ENCODE measurements at regions not wholly inside any gene's neighbourhood (a gene's known extent, or its start where the extent isn't known, plus 50 kb on each side); places are given as distances from the start of the nearest gene placed in this dataset.
"Not testable (repeated sequence)": the region's sequence is repeated elsewhere in the genome, so short reads cannot be mapped to it uniquely, and the experiment has no call there.

GRCh38 chr2:110316051-110316865, 103.9 kb upstream of the MTLN start:
- not testable (repeated sequence) for TF ChIP-seq CTCF (IDR thresholded peaks at IDR 0.05 in 2 of 3, conservative IDR thresholded peaks at IDR 0.05 in 1 of 3; ENCODE audit: insufficient read depth in 2 of 3, low read depth in 1 of 3, low read length in 3 of 3); ZNF121 (CRISPR knock-in tag; conservative IDR thresholded peaks at IDR 0.05); ZBTB40 (IDR thresholded peaks at IDR 0.05); ZBTB40 (CRISPR knock-in tag; IDR thresholded peaks at IDR 0.05); ZNF584 (CRISPR knock-in tag; IDR thresholded peaks at IDR 0.05; ENCODE audit: low read depth); ZBTB43 (CRISPR knock-in tag; IDR thresholded peaks at IDR 0.05); TBL1XR1 (IDR thresholded peaks at IDR 0.05; ENCODE audit: low read length in 2 of 2); CBFA2T3 (IDR thresholded peaks at IDR 0.05); DPF2 (IDR thresholded peaks at IDR 0.05); ESRRA (IDR thresholded peaks at IDR 0.05; ENCODE audit: borderline replicate concordance, low read depth); FOXA1 (IDR thresholded peaks at IDR 0.05; ENCODE audit: borderline replicate concordance); ZNF586 (CRISPR knock-in tag; conservative IDR thresholded peaks at IDR 0.05); FOXK2 (conservative IDR thresholded peaks at IDR 0.05 in 1 of 2, IDR thresholded peaks at IDR 0.05 in 1 of 2; ENCODE audit: low read depth in 2 of 2); CREB3 (tag; conservative IDR thresholded peaks at IDR 0.05; ENCODE audit: low read depth)

All from K562 (cell line).